ENCODE measurements at regions not wholly inside any gene's neighbourhood (a gene's known extent, or its start where the extent isn't known, plus 50 kb on each side); places are given as distances from the start of the nearest gene placed in this dataset.
"Not testable (repeated sequence)": the region's sequence is repeated elsewhere in the genome, so short reads cannot be mapped to it uniquely, and the experiment has no call there.

- DNase-seq = no peak
Observed at GRCh38 chr3:177249203-177249602, 51.9 kb upstream of the TBL1XR1 start.

- DNase-seq = no peak
Observed at GRCh38 chr3:177250151-177250550, 52.9 kb upstream of the TBL1XR1 start.

DNA sequence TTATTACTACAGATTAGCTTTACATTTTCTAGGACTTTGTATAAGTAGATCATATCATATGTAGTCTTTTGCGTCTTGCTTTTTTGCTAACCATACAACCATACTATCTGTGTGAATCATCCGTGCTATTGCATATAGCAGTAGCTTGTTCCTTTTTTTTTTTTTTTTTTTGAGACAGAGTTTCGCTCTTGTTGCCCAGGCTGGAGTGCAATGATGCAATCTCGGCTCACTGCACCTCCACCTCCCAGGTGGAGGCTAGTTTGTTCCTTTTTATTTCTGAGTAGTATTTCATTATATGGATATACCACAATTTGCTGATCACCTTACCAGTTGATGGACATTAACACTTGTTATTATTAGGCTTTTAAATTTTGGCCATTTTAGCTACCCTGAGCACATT is 54.5 kb upstream of the TBL1XR1 start:
- no peak for DNase-seq

- DNase-seq = no peak
Observed at GRCh38 chr3:177257006-177257405, 59.7 kb upstream of the TBL1XR1 start.

GRCh38 chr3:177257625-177258024 is 60.3 kb upstream of the TBL1XR1 start:
- no peak for DNase-seq

DNA sequence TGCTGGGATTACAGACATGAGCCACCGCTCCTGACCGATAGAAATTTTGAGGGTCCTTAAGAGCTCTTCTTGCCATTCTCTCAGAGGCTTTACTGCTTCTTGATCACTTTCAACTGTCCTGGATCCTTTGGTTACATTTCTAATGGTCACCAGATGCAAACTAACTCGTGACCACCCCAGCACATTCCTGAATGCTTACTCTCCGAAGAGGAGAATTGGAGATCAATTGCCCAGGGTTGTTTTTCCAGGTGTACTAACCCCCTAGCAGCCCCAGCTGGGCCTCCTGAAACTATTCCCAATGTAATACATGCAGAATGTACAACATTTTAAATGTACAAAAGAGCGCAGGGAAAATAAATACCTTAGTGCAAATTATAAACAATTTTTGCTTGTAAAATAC is 65.1 kb upstream of the TBL1XR1 start:
- DNase-seq = no peak

- DNase-seq = no peak
Observed at GRCh38 chr3:177263615-177264368, 66.5 kb upstream of the TBL1XR1 start.

- DNase-seq = not testable (repeated sequence)
Observed at GRCh38 chr3:177271811-177272501, 74.7 kb upstream of the TBL1XR1 start.

GRCh38 chr3:177278016-177278415 is 80.7 kb upstream of the TBL1XR1 start:
- DNase-seq = no peak

GRCh38 chr3:177279118-177279815 is 82.0 kb upstream of the TBL1XR1 start:
- DNase-seq = peak; percentile 84

DNA sequence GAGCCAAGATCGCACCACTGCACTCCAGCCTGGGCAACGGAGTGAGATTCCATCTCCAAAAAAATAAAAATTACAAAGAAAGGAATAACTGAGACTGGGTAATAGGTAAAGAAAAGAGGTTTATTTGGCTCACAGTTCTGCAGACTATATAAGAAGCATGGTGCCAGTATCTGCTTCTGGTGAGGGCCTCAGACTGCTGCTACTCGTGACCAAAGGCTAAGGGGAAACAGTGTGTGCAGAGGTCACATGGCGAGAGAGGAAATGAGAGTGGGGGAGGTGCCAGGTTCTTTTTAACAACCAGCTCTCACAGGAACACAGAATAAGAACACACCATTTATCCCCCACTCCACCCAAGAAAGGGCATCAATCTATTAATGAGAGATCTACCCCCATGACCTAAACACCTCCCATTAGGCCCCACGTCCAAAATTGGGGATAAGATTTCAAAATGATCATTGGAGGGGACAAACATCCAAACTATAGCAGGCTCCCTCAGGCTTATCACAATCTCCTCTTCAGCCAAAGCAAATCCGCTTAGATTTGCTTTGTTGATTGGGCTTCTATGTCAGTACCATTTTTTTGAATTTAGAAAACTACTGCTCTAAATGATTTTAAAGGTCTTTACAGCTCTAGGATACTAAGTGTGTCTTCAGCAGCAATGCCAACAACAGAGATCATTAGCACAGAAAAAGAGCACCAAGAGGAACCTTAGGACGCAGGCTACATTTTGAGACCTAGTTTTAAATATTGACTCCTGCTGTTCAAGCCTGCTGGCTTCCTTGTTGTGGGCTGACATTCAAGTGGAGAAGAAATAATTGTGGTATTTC is 84.2 kb upstream of the TBL1XR1 start:
- DNase-seq = peak; percentile 98

DNA sequence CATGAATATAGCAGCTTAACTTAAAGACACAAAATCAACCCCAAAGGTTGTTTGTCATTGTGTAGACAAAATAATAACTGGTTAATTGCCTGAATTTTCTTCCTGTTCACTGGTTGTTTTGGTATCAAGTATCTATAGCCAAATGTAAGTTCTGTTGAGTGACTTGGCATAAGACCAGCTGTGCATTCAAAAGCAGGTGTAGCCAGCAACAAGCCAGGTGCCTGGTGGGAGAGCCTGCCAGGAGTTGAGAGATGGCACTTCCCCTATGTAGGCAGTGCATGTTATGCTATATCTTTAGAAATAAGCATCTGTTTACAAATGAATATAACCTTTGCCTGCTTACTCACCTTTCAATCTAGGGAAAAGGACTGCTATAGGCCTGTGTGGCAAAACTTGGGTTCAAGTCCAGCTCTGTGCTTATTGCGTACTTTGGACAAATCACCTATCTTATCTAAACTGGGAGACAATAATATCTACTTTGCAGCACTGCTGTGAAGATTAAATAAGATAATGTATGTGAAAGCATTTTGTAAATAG is 84.9 kb upstream of the TBL1XR1 start:
- peak; percentile 98 for DNase-seq

- DNase-seq = no peak
Observed at GRCh38 chr3:177283983-177284382, 86.7 kb upstream of the TBL1XR1 start.

DNA sequence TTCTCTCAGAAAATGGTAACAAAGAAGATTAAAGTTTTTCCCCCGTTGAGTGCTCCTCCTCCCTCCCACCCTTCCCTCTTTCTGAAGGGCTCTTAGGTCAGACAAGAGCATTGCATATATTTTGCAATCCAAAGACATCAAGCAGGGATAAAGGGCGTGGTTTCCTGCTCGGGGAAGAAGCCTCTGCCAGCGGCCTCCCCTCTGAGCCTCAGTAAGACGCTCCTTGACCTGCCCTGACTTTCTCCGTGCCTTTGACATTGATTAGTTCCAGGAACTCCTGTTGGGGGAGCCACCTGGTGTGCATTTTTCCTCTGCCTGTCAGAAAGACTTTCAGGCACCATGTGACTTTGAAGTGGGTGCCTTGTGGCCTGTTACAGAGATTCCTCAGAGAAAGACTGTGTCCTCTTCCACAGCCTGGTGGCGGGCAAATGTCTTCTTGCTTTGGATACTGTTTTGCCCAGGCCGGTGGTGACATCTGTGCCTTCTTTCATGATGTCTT is 87.2 kb upstream of the TBL1XR1 start:
- DNase-seq = peak; percentile 71

- DNase-seq = peak; percentile 94
Observed at GRCh38 chr3:177286034-177286433, 88.8 kb upstream of the TBL1XR1 start.

DNA sequence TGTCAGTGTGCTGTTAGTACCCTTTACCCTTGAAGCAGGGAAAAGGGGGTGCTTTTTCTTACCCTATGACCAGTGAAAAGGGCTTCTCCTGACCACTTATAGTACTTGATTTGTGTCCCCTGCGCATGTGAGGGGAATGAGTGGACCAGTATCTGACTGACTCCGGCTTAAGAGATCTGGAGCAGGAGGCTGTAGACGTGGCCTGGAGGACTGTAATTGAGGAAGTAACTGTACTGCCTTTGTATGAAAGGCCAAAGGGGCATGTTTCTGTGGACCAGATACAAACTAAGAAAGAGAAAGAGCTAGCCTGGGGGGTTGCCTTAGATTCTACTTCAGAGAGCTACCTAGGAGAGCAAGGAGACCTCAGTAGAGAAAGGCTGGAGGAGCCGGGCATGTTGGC is 89.9 kb upstream of the TBL1XR1 start:
- no peak for DNase-seq

GRCh38 chr3:177290633-177291032 is 93.4 kb upstream of the TBL1XR1 start:
- DNase-seq = no peak

DNA sequence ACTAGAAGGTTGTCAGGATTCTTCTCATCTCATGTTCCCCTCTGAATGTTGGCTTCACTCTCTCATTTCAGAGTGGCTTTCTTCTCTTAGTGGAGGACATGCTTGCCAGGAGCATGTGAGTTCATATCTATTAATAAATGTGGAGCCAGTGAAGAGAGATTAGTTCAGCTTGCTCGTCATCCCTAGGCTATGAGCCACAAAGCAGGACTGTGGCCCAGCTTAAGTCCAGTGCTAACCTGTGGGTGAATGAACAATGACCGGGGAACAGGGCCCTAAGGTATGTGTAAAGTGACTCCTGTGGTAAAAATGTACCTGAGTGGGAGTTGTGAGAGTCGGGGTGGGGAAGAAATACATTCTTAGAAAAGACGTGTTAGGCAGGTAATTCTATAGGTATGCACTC is 96.9 kb upstream of the TBL1XR1 start:
- no peak for DNase-seq

- DNase-seq = no peak
Observed at GRCh38 chr3:177295116-177295515, 97.8 kb upstream of the TBL1XR1 start.

DNA sequence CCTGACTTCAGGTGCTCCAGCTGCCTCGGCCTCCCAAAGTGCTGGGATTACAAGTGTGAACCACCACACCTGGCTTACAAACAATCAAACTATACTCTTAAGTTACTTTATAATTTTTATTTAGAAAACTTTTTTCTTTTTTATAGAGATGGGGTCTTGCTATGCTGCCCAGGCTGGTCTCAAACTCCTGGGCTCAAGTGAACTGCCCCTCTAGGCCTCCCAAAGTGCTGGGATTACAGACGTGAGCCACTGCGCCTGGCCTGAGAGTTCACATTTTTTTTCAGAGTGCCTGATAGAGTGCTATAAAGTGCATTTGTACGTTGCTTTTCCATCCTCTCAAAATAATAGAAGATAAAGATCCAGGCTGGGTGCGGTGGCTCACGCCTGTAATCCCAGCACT is 102.0 kb upstream of the TBL1XR1 start:
- DNase-seq = no peak

- no peak for DNase-seq
Observed at GRCh38 chr3:177300039-177300833, 103.0 kb upstream of the TBL1XR1 start.

DNA sequence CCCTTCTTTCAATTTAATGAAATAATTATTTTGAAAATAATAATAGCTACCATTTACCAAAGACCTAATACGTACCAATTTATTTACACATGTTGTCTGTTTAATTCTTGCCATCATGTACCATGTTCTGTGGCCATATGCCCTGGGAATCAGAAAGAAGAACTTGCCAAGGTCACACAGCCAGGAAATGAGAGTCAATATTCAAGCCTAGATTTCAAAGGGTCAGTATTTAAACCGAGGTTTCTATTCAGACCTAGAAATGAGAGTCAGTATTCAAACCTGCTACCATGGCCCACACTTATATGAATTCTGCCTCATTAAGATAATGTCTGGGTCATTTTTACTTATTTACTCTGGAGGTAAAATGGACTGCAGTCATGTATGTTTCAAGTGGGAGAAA is 103.6 kb upstream of the TBL1XR1 start:
- DNase-seq = no peak
